MM.1S (cell line): ENCODE measurements at regions not wholly inside any gene's neighbourhood (a gene's known extent, or its start where the extent isn't known, plus 50 kb on each side); places are given as distances from the start of the nearest gene placed in this dataset.
A peak's percentile ranks its signal among the peaks of the same experiment; 100 is the strongest.
"Not testable (repeated sequence)": the region's sequence is repeated elsewhere in the genome, so short reads cannot be mapped to it uniquely, and the experiment has no call there.

Experiments
- DNase-seq: peaks from one replicate; pipeline ENCODE4 v3.0.0-alpha.2; 2015
- H2AFZ ChIP-seq: fragments of 300-600 bp; sonication (generic); 2 replicates; pipeline ENCODE4 v1.6.0; 2016; ENCODE audit warnings: antibody characterized with exemption, low read length
- H3F3A ChIP-seq: fragments of 300-600 bp; sonication (generic); 2 replicates; pipeline ENCODE4 v1.6.1; 2016; ENCODE audit warnings: mild to moderate bottlenecking, antibody characterized with exemption, low read length, moderate library complexity, mixed read lengths; ENCODE audit not compliant: insufficient read depth
- H3K27ac ChIP-seq: fragments of 300-600 bp; sonication (generic); 2 replicates; pipeline ENCODE4 v1.5.1; 2016; ENCODE audit warnings: mild to moderate bottlenecking, low read length
- H3K27me3 ChIP-seq: fragments of 300-600 bp; sonication (generic); replicated peaks from 2 replicates; pipeline ENCODE4 v1.6.0; 2016; ENCODE audit warnings: low read length; ENCODE audit not compliant: insufficient read depth
- H3K36me3 ChIP-seq: fragments of 300-600 bp; sonication (generic); replicated peaks from 2 replicates; pipeline ENCODE4 v1.6.1; 2016; ENCODE audit warnings: mild to moderate bottlenecking, low read length, mixed read lengths; ENCODE audit not compliant: insufficient read depth
- H3K4me1 ChIP-seq: fragments of 300-600 bp; sonication (generic); 2 replicates; pipeline ENCODE4 v1.6.1; 2016; ENCODE audit warnings: low read length, mixed read lengths
- H3K4me2 ChIP-seq: fragments of 300-600 bp; sonication (generic); 2 replicates; pipeline ENCODE4 v1.6.0; 2016; ENCODE audit warnings: low read depth, low read length
- H3K4me3 ChIP-seq: fragments of 300-600 bp; sonication (generic); 2 replicates; pipeline ENCODE4 v1.5.1; 2016; ENCODE audit warnings: low read length, mixed read lengths
- H3K79me2 ChIP-seq: fragments of 300-600 bp; sonication (generic); 2 replicates; pipeline ENCODE4 v1.6.1; 2016; ENCODE audit warnings: mixed run types, low read length, mixed read lengths
- H3K9ac ChIP-seq: fragments of 300-600 bp; sonication (generic); 2 replicates; pipeline ENCODE4 v1.6.1; 2016; ENCODE audit warnings: low read length, mixed read lengths
- H3K9me2 ChIP-seq: fragments of 300-600 bp; sonication (generic); replicated peaks from 2 replicates; pipeline ENCODE4 v1.6.1; 2016; ENCODE audit warnings: mild to moderate bottlenecking, low read length, mixed read lengths; ENCODE audit not compliant: insufficient read depth
- H3K9me3 ChIP-seq: fragments of 300-600 bp; sonication (generic); replicated peaks from 2 replicates; pipeline ENCODE4 v1.6.1; 2016; ENCODE audit warnings: mild to moderate bottlenecking, low read length, mixed read lengths; ENCODE audit not compliant: insufficient read depth
- H4K20me1 ChIP-seq: fragments of 300-600 bp; sonication (generic); 2 replicates; pipeline ENCODE4 v1.6.1; 2016; ENCODE audit warnings: mild to moderate bottlenecking, low read length, moderate library complexity, mixed read lengths; ENCODE audit not compliant: insufficient read depth
- EZH2 ChIP-seq: fragments of 300-600 bp; sonication (generic); optimal IDR thresholded peaks from 2 replicates; pipeline ENCODE3; 2017; ENCODE audit warnings: low read depth, mild to moderate bottlenecking, antibody characterized with exemption, low read length, mixed read lengths
- EZH2phosphoT487 ChIP-seq: fragments of 300-600 bp; sonication (generic); IDR thresholded peaks from 2 replicates; pipeline ENCODE4 v1.6.1; 2018; ENCODE audit warnings: antibody characterized with exemption, low read length
- TF ChIP-seq, protein P1 (sequence below): fragments of 300-600 bp; sonication (generic); IDR thresholded peaks from 2 replicates; pipeline ENCODE4 v1.5.1; 2016; ENCODE audit warnings: antibody characterized with exemption, low read length, mixed read lengths

DNA sequence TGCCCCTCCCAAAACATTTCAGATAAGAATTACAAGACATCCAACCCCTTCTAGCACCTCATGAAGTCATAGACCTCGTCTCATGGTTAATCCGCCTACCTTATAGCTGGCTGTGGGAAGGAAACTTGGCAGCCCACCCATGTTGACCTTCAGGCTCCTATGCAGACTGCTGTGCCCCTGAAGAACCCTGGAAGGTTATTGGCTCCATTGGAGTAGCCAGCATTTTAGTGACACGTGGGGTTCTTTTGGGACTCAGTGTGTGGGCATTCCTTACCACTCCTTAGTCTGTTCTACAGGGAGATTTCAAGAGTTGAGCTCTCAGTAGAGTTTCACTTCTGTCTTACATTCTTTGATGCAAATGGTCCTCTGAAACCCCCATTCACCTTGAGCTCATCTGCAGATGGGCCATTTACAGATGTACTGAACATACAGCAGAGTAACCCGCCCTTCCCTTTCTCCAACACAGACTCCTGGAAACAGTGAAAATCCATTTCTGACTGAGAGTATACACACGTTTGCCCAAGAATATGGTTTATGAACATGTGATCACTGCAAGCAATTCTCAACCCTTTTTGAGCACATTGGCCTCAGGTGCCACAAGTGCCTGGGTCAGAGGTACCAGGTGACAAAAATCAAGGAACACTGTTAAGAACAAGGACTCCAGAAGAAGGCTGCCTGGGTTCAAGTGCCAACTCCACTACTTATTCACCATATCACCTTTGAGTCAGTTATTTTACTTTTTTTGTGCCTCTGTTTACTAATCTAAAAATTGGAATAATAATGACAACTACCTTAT, 54.0 kb upstream of the HECW1 start:
- Histone ChIP-seq H3F3A (no peaks in the 10 kb centered on the region), H3K4me3 (no peak overlapping the region), H3K4me1 (no peaks in the 10 kb centered on the region), H3K27ac (no peak overlapping the region), H3K9me3 (no peaks in the 10 kb centered on the region), H2AFZ (no peak overlapping the region), H3K9ac (no peak overlapping the region), H4K20me1 (no peaks in the 10 kb centered on the region), H3K9me2 (no peaks in the 10 kb centered on the region), H3K36me3 (no peaks in the 10 kb centered on the region), H3K27me3 (no peaks in the 10 kb centered on the region), H3K4me2 (no peak overlapping the region), H3K79me2 (no peaks in the 10 kb centered on the region)
- peak; percentile 32 for DNase-seq
- TF ChIP-seq, protein P1, sequence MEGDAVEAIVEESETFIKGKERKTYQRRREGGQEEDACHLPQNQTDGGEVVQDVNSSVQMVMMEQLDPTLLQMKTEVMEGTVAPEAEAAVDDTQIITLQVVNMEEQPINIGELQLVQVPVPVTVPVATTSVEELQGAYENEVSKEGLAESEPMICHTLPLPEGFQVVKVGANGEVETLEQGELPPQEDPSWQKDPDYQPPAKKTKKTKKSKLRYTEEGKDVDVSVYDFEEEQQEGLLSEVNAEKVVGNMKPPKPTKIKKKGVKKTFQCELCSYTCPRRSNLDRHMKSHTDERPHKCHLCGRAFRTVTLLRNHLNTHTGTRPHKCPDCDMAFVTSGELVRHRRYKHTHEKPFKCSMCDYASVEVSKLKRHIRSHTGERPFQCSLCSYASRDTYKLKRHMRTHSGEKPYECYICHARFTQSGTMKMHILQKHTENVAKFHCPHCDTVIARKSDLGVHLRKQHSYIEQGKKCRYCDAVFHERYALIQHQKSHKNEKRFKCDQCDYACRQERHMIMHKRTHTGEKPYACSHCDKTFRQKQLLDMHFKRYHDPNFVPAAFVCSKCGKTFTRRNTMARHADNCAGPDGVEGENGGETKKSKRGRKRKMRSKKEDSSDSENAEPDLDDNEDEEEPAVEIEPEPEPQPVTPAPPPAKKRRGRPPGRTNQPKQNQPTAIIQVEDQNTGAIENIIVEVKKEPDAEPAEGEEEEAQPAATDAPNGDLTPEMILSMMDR: no peak
- no peak for TF ChIP-seq EZH2phosphoT487
- no peak for TF ChIP-seq EZH2

- H3K4me3 ChIP-seq, H3K27ac ChIP-seq, H3K79me2 ChIP-seq, H2AFZ ChIP-seq, H3K27me3 ChIP-seq, H3F3A ChIP-seq, DNase-seq, H3K4me1 ChIP-seq, H3K4me2 ChIP-seq, H4K20me1 ChIP-seq, H3K9me2 ChIP-seq, H3K9ac ChIP-seq, H3K36me3 ChIP-seq, H3K9me3 ChIP-seq: not testable (repeated sequence)
These were observed 53.3 kb upstream of the HECW1 start for GRCh38 chr7:43059067-43059600.
